ENCODE measurements at regions not wholly inside any gene's neighbourhood (a gene's known extent, or its start where the extent isn't known, plus 50 kb on each side); places are given as distances from the start of the nearest gene placed in this dataset.
"Not testable (repeated sequence)": the region's sequence is repeated elsewhere in the genome, so short reads cannot be mapped to it uniquely, and the experiment has no call there.

GRCh38 chr9:33709269-33709668 lies 86.1 kb upstream of the PRSS3 start:
- no peaks in the 10 kb centered on the region for H3K4me1 ChIP-seq (ENCODE audit: control insufficient read depth in 4 of 4, insufficient read depth in 4 of 4, low read length in 3 of 4)
- DNase-seq (ENCODE audit: low spot score): no peak
- no peak overlapping the region for H3K9ac ChIP-seq (ENCODE audit: low read depth in 1 of 2, low read length in 2 of 2)
- no peaks in the 10 kb centered on the region for H3K36me3 ChIP-seq (ENCODE audit: control insufficient read depth in 4 of 4, insufficient read depth in 3 of 4, low read depth in 1 of 4, low read length in 3 of 4)
- WGBS: 72% methylated on average over 3 of the region's 3 CpGs
- no peaks in the 10 kb centered on the region for H3K27me3 ChIP-seq (ENCODE audit: control insufficient read depth in 4 of 4, insufficient read depth in 4 of 4, low read length in 3 of 4)
- H3K9me3 ChIP-seq (ENCODE audit: control insufficient read depth in 4 of 4, low read length in 3 of 4): no peaks in the 10 kb centered on the region
- no peak overlapping the region for H3K4me3 ChIP-seq (ENCODE audit: low read depth in 1 of 3, low read length in 3 of 3)
- no peak for TF ChIP-seq HNF4A (conservative IDR thresholded peaks at IDR 0.05)
- TF ChIP-seq REST (IDR thresholded peaks at IDR 0.05): no peak
- no peak for TF ChIP-seq SP1 (IDR thresholded peaks at IDR 0.05)
- TF ChIP-seq ATF3 (IDR thresholded peaks at IDR 0.05): no peak
- no peak for TF ChIP-seq ZBTB33 (IDR thresholded peaks at IDR 0.05)
- TF ChIP-seq GABPA (IDR thresholded peaks at IDR 0.05 in 1 of 2, conservative IDR thresholded peaks at IDR 0.05 in 1 of 2): no peak
- no peak for TF ChIP-seq MAX (IDR thresholded peaks at IDR 0.05)
- no peak for TF ChIP-seq TAF1 (conservative IDR thresholded peaks at IDR 0.05)
- no peak overlapping the region for H3K27ac ChIP-seq (ENCODE audit: low read depth in 1 of 2, low read length in 2 of 2)

- WGBS: 54% methylated on average over 1 of the region's 1 CpG
- not testable (repeated sequence) for H3K27ac ChIP-seq (ENCODE audit: low read depth in 1 of 2, low read length in 2 of 2); H3K9me3 ChIP-seq (ENCODE audit: control insufficient read depth in 4 of 4, low read length in 3 of 4); H3K36me3 ChIP-seq (ENCODE audit: control insufficient read depth in 4 of 4, insufficient read depth in 3 of 4, low read depth in 1 of 4, low read length in 3 of 4); H3K4me1 ChIP-seq (ENCODE audit: control insufficient read depth in 4 of 4, insufficient read depth in 4 of 4, low read length in 3 of 4); H3K4me3 ChIP-seq (ENCODE audit: low read depth in 1 of 3, low read length in 3 of 3); DNase-seq (ENCODE audit: low spot score); H3K27me3 ChIP-seq (ENCODE audit: control insufficient read depth in 4 of 4, insufficient read depth in 4 of 4, low read length in 3 of 4); H3K9ac ChIP-seq (ENCODE audit: low read depth in 1 of 2, low read length in 2 of 2)
These were observed 83.9 kb upstream of the PRSS3 start for GRCh38 chr9:33711418-33711817.

GRCh38 chr9:33714989-33715388 lies 80.4 kb upstream of the PRSS3 start:
- Histone ChIP-seq H3K36me3 (ENCODE audit: control insufficient read depth in 4 of 4, insufficient read depth in 3 of 4, low read depth in 1 of 4, low read length in 3 of 4) (no peaks in the 10 kb centered on the region), H3K9ac (ENCODE audit: low read depth in 1 of 2, low read length in 2 of 2) (no peak overlapping the region), H3K9me3 (ENCODE audit: control insufficient read depth in 4 of 4, low read length in 3 of 4) (no peaks in the 10 kb centered on the region), H3K4me1 (ENCODE audit: control insufficient read depth in 4 of 4, insufficient read depth in 4 of 4, low read length in 3 of 4) (no peaks in the 10 kb centered on the region), H3K27me3 (ENCODE audit: control insufficient read depth in 4 of 4, insufficient read depth in 4 of 4, low read length in 3 of 4) (no peaks in the 10 kb centered on the region), H3K27ac (ENCODE audit: low read depth in 1 of 2, low read length in 2 of 2) (no peak overlapping the region), H3K4me3 (ENCODE audit: low read depth in 1 of 3, low read length in 3 of 3) (no peak overlapping the region)
- DNase-seq (ENCODE audit: low spot score): no peak
- TF ChIP-seq YY1 (IDR thresholded peaks at IDR 0.05) (no peak), CTCF (IDR thresholded peaks at IDR 0.05; ENCODE audit: low read depth, low read length, missing input control) (no peak), REST (IDR thresholded peaks at IDR 0.05) (no peak), ATF3 (IDR thresholded peaks at IDR 0.05) (no peak), GABPA (IDR thresholded peaks at IDR 0.05 in 1 of 2, conservative IDR thresholded peaks at IDR 0.05 in 1 of 2) (no peak), MAX (IDR thresholded peaks at IDR 0.05) (no peak)
- 81% methylated on average over 2 of the region's 2 CpGs for WGBS
